GM12878 (cell line): ENCODE measurements at regions not wholly inside any gene's neighbourhood (a gene's known extent, or its start where the extent isn't known, plus 50 kb on each side); places are given as distances from the start of the nearest gene placed in this dataset.

Source experiments
- ATAC-seq: fragments of 200-7000 bp; cut with Tn5 transposase; 3 replicates; pipeline ENCODE4 v1.9.1; 2020; ENCODE audit warnings: mild to moderate bottlenecking, moderate library complexity
- BruUV-seq: library from RNA; stranded (reverse); fragments of 400-500 nt; replicated peaks from 2 replicates; lab custom pipeline; 2021; lab: Mats Ljungman, UMichigan
- CTCF ChIA-PET: fragments of 300-600 bp; sonication (Branson Sonifier 250); formaldehyde crosslinking; extraction: SDS; loops from one replicate; lab custom pipeline; 2021; ENCODE audit warnings: inconsistent platforms; lab: Yijun Ruan, JAX
- POLR2A ChIA-PET: fragments of 350-600 bp; formaldehyde crosslinking; extraction: SDS; loops from one replicate; lab custom pipeline; 2021; ENCODE audit warnings: inconsistent platforms; lab: Charles Lee
- RAD21 ChIA-PET: fragments of 300-600 bp; sonication (Branson Sonifier 250); formaldehyde crosslinking; loops from one replicate; lab custom pipeline; 2023; ENCODE audit warnings: antibody characterized with exemption; ENCODE audit not compliant: unreplicated experiment; lab: Charles Lee
- SMC1A ChIA-PET: fragments of 300-600 bp; sonication (Branson Sonifier 250); formaldehyde crosslinking; loops from one replicate; lab custom pipeline; 2023; ENCODE audit not compliant: unreplicated experiment, uncharacterized antibody; lab: Charles Lee
- DNase-seq: peaks from one replicate; pipeline ENCODE4 v3.0.0-alpha.2; 2011; ENCODE audit warnings: low read depth, low spot score
- FAIRE-seq: peaks from 3 replicates; lab custom pipeline; 2011; peaks lifted over from hg19 to GRCh38; lab: Jason Lieb, UNC
- H2AFZ ChIP-seq: 2 replicates; pipeline ENCODE4 v1.6.0; 2011; ENCODE audit warnings: low read depth, low read length, control low read depth; ENCODE audit not compliant: control insufficient read depth
- H3K27ac ChIP-seq: 2 replicates; pipeline ENCODE4 v1.5.1; 2011; ENCODE audit warnings: control low read depth; ENCODE audit not compliant: control insufficient read depth, insufficient read depth
- H3K27me3 ChIP-seq, 2 experiments: replicated peaks in 1 of 2; 2 replicates each; pipeline versions ENCODE4 v1.6.0 to v1.6.1; 2011; ENCODE audit warnings: low read length in 1 of 2; ENCODE audit not compliant: control insufficient read depth in 2 of 2, insufficient read depth in 2 of 2
- H3K36me3 ChIP-seq, 2 experiments: 2 replicates each; pipeline ENCODE4 v1.5.1; 2011; ENCODE audit warnings: low read length in 1 of 2; ENCODE audit not compliant: control insufficient read depth in 2 of 2, insufficient read depth in 2 of 2
- H3K4me1 ChIP-seq: 2 replicates; pipeline ENCODE4 v1.6.1; 2011; ENCODE audit warnings: mild to moderate bottlenecking, low read length, moderate library complexity, mixed read lengths; ENCODE audit not compliant: control insufficient read depth, insufficient read depth
- H3K4me2 ChIP-seq: 2 replicates; pipeline ENCODE4 v1.6.0; 2011; ENCODE audit warnings: control low read depth; ENCODE audit not compliant: control insufficient read depth, insufficient read depth
- H3K4me3 ChIP-seq: fragments of 200-600 bp; sonication (generic); 2 replicates; pipeline ENCODE4 v1.5.1; 2016
- H3K79me2 ChIP-seq: 2 replicates; pipeline ENCODE4 v1.6.0; 2011; ENCODE audit warnings: low read length; ENCODE audit not compliant: control insufficient read depth, insufficient read depth
- H3K9ac ChIP-seq: 2 replicates; pipeline ENCODE4 v1.8.0; 2011; ENCODE audit warnings: low read length, control low read depth, mixed read lengths; ENCODE audit not compliant: control insufficient read depth, insufficient read depth
- H3K9me3 ChIP-seq: replicated peaks from 3 replicates; pipeline ENCODE4 v1.5.1; 2011; ENCODE audit warnings: mild to moderate bottlenecking, low read length; ENCODE audit not compliant: control insufficient read depth, insufficient read depth
- H4K20me1 ChIP-seq: 2 replicates; pipeline ENCODE4 v1.6.0; 2011; ENCODE audit not compliant: control insufficient read depth, insufficient read depth
- FOS ChIP-seq: IDR thresholded peaks from 3 replicates; pipeline ENCODE4 v1.6.1; 2011; ENCODE audit warnings: borderline replicate concordance; ENCODE audit not compliant: insufficient read length; ENCODE audit errors: extremely low read depth
- MTA2 ChIP-seq: fragments of 450-650 bp; IDR thresholded peaks from 2 replicates; pipeline ENCODE4 v1.6.1; 2016; ENCODE audit warnings: low read depth, mild to moderate bottlenecking, moderate library complexity
- NR2C2 ChIP-seq: IDR thresholded peaks from 2 replicates; pipeline ENCODE4 v1.6.1; 2011; ENCODE audit warnings: borderline replicate concordance, low read depth; ENCODE audit not compliant: control insufficient read depth, insufficient read length
- RAD21 ChIP-seq: IDR thresholded peaks from 2 replicates; pipeline ENCODE4 v1.6.1; 2011; ENCODE audit warnings: mild to moderate bottlenecking, low read depth, low read length, moderate library complexity; ENCODE audit not compliant: insufficient read depth
- SMC3 ChIP-seq: IDR thresholded peaks from 2 replicates; pipeline ENCODE4 v1.6.1; 2011; ENCODE audit warnings: low read length, improper control_type of control experiment, borderline replicate concordance
- WGBS: methylation state at CpG from one replicate; pipeline ENCODE4 v1.1.6; 2016; ENCODE audit warnings: low lambda C conversion rate; ENCODE audit not compliant: insufficient replicate concordance, insufficient coverage; ENCODE audit errors: missing lambda C conversion rate; 5-methylcytosine and 5-hydroxymethylcytosine counted together
- in situ Hi-C: fragments of 300-500 bp; cut with MboI; formaldehyde crosslinking; loops from 9 replicates; pipeline ENCODE4 v1.14.3; 2018; ENCODE audit warnings: mixed read lengths
- intact Hi-C: fragments of 100-400 bp; cut with micrococcal nuclease; formaldehyde crosslinking; loops from one replicate; pipeline ENCODE4 v1.14.2; 2022; ENCODE audit not compliant: unreplicated experiment
- TF ChIP-seq, protein P1 (sequence below), 3 experiments: IDR thresholded peaks in 2 of 3; conservative IDR thresholded peaks in 1 of 3; 2 replicates each; pipeline ENCODE4 v1.5.1; 2011; ENCODE audit warnings: low read depth in 3 of 3, low read length in 3 of 3, mild to moderate bottlenecking in 3 of 3, control low read depth in 2 of 3, moderate library complexity in 2 of 3, inconsistent platforms in 1 of 3, mixed read lengths in 1 of 3; ENCODE audit not compliant: control insufficient read depth in 2 of 3, insufficient read depth in 1 of 3; ENCODE audit errors: extremely low read depth in 1 of 3

DNA sequence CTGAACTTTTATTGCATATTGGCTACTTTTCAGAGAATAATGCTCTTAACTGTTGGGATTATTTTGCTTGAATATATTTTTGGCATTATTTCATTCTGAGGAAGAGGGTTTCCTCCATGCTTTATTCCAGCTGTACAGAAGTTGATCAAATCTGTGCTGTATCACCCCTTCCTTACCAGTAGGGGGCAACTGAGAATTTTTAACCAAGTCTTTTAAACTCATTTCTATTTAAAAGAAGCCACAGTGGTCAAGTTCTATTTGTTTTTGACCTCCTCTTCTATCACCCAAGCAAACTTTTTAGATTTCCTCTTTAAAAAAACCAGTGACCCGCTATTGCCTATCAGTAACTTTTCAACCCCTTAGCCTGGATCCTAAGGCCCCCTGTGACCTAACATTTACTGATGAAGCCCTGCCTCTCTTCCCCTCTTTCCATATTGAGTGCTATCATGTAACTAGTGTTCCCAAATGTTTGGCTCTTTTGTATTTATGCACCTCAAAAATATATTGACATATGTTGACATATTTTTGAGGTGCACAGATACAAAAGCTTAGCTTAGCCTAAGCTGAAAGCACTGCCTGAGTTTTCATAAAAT is 80.6 kb downstream of the FBXO4 start:
- Histone ChIP-seq H3K36me3 (no peaks in the 10 kb centered on the region), H2AFZ (no peak overlapping the region), H3K27me3 (no peaks in the 10 kb centered on the region), H3K9ac (no peak overlapping the region), H3K27ac (no peak overlapping the region)
- CTCF ChIA-PET: interaction anchor here (0.7 to 5.0 kb wide), 24 partner anchors 8 to 885 kb away, joined by 3 to 47 read pairs (median 4); no protein-coding TSS in a partner anchor
- SMC1A ChIA-PET: interaction anchor here (0.8 to 2.7 kb wide), 11 partner anchors 8 to 884 kb away, joined by 3 to 12 read pairs (median 6); no protein-coding TSS in a partner anchor
- DNase-seq (no peak), FAIRE-seq (no peak)
- WGBS: 0% methylated on average over 1 of the region's 1 CpG
- intact Hi-C loops: loop anchor here (2.0 to 10.0 kb wide), 4 partner anchors 52 to 762 kb away; no protein-coding TSS in a partner anchor
- RAD21 ChIA-PET: interaction anchor here (0.5 to 2.7 kb wide), 9 partner anchors 51 to 884 kb away, joined by 3 to 19 read pairs (median 3); no protein-coding TSS in a partner anchor
- BruUV-seq: no TSS peak
- TF ChIP-seq, protein P1, sequence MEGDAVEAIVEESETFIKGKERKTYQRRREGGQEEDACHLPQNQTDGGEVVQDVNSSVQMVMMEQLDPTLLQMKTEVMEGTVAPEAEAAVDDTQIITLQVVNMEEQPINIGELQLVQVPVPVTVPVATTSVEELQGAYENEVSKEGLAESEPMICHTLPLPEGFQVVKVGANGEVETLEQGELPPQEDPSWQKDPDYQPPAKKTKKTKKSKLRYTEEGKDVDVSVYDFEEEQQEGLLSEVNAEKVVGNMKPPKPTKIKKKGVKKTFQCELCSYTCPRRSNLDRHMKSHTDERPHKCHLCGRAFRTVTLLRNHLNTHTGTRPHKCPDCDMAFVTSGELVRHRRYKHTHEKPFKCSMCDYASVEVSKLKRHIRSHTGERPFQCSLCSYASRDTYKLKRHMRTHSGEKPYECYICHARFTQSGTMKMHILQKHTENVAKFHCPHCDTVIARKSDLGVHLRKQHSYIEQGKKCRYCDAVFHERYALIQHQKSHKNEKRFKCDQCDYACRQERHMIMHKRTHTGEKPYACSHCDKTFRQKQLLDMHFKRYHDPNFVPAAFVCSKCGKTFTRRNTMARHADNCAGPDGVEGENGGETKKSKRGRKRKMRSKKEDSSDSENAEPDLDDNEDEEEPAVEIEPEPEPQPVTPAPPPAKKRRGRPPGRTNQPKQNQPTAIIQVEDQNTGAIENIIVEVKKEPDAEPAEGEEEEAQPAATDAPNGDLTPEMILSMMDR (IDR thresholded peaks at IDR 0.05 in 2 of 3, conservative IDR thresholded peaks at IDR 0.05 in 1 of 3; ENCODE audit: control insufficient read depth in 2 of 3, extremely low read depth in 1 of 3, insufficient read depth in 1 of 3, low read depth in 3 of 3, low read length in 3 of 3): peak; percentile 48 to 72 (median 66)
- TF ChIP-seq MTA2: no peak
- peak; percentile 55 for TF ChIP-seq RAD21
- no peak for TF ChIP-seq NR2C2
- peak; percentile 41; the same call in 1 of the 2 replicates for TF ChIP-seq SMC3
- no peak for TF ChIP-seq FOS
- TF ChIP-seq, all 136 proteins: peak for 3
- H3K4me1 ChIP-seq: no peaks in the 10 kb centered on the region
- no peaks in the 10 kb centered on the region for H3K79me2 ChIP-seq
- ATAC-seq: peak; percentile 79
- H4K20me1 ChIP-seq: no peaks in the 10 kb centered on the region
- POLR2A ChIA-PET: no interaction called here
- in situ Hi-C loops: no loop called here
- H3K4me2 ChIP-seq: no peak overlapping the region
- H3K4me3 ChIP-seq: no peak overlapping the region
- H3K9me3 ChIP-seq: no peaks in the 10 kb centered on the region
